ENCODE measurements at regions not wholly inside any gene's neighbourhood (a gene's known extent, or its start where the extent isn't known, plus 50 kb on each side); places are given as distances from the start of the nearest gene placed in this dataset.
A peak's percentile ranks its signal among the peaks of the same experiment; 100 is the strongest.

DNA sequence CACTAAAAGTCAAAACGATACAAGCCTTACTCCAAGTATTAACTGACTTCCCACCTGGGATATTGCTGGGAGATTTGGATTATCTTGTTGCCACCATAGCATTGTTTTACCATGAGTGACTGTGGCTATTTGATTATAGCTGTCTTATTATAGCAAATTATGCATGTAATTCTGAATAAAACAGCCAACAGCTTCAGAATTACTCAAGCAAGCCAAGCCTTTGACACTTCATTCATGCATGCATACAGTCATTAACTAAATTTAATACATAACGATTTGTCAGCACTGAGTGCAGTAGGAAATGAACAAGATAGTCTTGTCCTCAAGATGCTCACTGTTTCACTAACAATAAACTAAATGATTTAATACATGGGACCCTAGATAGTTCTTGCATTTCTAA lies 133.0 kb upstream of the FRMD6 start:
- DNase-seq = no peak
- in situ Hi-C loops (cut with HindIII; ENCODE audit: low pct_ligation_motif_present, low pct_unique_long_range_greater_than_20kb, low sequenced_read_pairs) = no loop called here

DNA sequence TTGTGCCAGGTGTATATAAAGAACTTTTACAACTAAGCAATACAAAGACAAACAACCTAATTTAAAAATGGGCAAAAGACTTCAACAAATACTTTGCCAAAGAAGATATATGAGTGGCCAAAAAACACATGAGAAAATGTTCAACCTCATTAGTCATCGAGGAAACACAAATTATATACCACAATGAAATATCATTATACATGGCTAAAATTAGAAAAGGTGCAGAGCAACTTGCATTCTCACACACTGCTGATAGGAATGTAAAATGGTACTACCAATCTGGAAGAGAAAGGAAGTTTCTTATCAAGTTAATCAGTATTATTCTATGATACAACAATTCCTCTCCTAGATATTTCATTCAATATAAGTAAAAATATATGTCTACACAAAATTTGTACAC lies 131.6 kb upstream of the FRMD6 start:
- in situ Hi-C loops (cut with HindIII; ENCODE audit: low pct_ligation_motif_present, low pct_unique_long_range_greater_than_20kb, low sequenced_read_pairs) = no loop called here
- DNase-seq = no peak

DNA sequence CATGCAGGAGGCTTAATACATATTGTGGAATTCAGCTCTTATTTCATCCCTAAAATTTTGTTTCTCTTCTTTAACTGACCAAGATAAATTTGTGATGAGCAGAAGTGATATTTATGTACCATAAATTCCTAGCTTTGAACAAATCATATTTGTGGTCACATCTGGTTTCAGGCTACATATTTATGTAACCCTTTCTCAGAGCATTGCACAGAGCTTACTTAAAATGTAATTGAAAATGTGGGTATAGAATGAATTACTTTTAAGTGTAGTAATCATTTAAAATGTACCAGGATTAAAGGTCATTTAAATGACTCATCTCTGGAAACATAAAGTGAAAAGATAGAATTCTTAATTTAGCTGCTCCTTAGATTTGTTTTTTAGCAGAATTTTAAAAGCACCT lies 129.9 kb upstream of the FRMD6 start:
- DNase-seq = no peak
- in situ Hi-C loops (cut with HindIII; ENCODE audit: low pct_ligation_motif_present, low pct_unique_long_range_greater_than_20kb, low sequenced_read_pairs) = no loop called here

DNA sequence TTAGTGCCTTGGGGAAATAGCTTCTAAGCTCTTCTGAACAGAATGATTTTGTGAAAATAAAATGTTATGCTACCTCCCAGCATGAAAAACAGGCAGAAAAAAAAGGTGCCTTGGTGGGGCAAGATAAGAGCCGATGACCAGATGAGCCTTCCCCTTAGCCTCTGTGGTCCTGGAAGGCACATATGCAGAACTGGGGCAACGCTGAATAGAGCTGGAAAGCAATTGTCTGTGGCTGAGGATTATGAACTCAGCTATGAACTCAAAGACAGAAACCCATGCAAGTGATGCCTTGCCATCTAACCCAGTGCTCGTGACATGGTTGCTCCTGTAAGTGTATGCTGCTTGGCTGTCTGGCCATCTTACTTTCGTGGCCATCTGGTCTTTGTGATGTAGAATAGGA lies 128.5 kb upstream of the FRMD6 start:
- in situ Hi-C loops (cut with HindIII; ENCODE audit: low pct_ligation_motif_present, low pct_unique_long_range_greater_than_20kb, low sequenced_read_pairs) = no loop called here
- no peak for DNase-seq

DNA sequence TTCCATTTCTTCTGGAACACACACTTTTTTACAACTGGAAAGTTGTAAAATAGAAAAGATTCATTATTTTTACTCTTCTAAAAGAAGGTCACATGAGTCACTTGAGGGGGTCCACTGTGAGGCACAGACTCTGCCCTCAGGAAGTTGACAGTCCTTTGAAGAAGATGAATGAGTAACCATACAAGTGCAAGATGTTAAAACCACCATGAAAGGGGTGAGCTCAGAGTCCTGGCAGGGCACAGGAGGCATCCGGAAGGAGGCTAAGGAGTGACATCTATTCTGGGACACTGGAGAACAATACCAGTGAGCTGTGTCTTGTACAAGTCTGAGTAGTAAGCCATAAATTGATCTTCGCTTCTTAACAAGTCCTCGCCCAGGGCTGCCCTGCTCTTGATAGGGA lies 126.0 kb upstream of the FRMD6 start:
- in situ Hi-C loops (cut with HindIII; ENCODE audit: low pct_ligation_motif_present, low pct_unique_long_range_greater_than_20kb, low sequenced_read_pairs) = no loop called here
- DNase-seq = no peak

DNA sequence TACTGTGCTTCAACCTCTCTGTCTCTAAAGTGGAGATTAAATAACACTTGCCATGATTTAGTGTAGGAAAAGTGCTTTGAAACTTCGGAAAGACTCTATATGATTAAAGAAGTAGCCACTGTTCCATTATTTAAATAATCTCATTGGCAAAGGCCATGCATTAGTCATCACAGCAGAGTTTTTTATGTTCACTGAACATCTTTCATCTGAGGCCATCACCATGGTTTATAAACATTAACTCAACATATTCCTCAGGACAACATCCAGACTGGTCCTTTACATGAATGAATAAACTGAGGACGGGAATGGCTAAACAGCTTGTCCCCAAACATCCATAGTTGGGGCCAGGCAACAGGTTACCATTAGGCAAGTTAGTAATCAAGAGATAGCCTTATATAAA lies 124.6 kb upstream of the FRMD6 start:
- in situ Hi-C loops (cut with HindIII; ENCODE audit: low pct_ligation_motif_present, low pct_unique_long_range_greater_than_20kb, low sequenced_read_pairs) = no loop called here
- DNase-seq = peak; percentile 35

DNA sequence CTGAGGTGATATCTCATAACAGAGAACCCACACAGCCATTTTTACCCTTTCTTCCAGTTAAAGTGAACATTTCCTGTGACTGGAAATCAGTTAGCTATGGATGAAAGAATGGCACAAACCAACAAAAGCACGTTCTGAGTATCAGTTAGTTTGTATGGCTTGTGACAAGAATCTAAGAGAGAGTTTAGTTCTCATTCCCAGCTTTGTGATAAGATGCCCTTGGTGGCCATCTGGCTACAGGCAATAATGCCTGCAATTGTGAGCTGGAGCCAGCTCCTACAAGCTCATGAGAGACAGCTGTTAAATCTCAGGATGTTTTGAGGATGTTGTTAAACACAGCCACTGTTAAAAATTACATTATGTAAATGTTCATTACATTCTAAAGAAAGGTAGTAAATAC lies 122.0 kb upstream of the FRMD6 start:
- DNase-seq = no peak
- in situ Hi-C loops (cut with HindIII; ENCODE audit: low pct_ligation_motif_present, low pct_unique_long_range_greater_than_20kb, low sequenced_read_pairs) = no loop called here

DNA sequence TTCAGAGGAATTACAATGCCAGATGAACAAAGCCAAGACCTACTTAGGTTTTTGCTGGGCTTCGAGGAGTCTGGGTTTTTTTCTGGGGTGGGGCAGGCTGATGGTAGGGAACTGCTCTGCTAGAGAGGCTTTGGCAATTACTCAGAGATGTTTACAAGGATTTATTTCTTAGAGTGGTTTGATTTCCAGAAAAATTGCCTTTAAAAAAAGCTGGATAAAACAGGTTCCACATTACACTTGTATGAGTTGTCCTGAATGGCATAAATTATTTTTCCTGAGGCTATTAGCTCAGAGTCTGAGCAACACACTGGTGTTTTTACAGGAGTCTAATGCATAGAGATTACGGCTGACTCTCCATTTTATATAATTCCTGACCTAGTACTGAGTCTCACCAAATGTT lies 118.5 kb upstream of the FRMD6 start:
- in situ Hi-C loops (cut with HindIII; ENCODE audit: low pct_ligation_motif_present, low pct_unique_long_range_greater_than_20kb, low sequenced_read_pairs) = no loop called here
- DNase-seq = no peak

DNA sequence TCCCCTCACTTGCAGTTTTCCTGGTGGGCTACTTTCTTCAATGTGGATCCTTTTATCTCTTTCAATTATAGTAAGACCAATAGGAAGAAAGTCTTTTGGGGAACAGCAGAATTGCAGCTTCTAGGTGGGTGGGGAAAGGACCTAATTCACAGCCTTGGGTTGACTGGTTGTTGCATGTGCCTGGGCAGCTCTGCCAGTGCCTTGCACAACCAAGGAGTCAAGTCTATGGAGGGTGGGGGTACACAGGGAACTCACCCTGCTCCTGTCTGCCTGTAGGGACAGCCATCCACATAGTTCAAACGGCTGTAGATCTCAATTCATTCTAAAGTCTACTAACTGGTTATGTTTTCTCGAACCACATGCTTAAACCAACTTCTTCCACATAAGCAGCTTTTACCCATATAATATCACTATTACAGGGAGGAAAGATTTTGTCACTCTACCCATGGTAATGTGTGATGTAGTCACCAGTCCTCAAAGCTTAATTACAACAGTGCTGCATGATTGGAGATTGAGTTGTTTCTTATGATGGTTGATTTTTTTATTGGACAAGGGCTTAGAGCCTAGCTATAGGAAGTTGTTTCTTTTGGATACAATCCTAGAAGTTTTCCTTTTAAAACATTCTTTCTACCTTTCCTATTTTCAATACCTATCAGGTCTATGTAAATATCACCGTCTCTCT lies 117.7 kb upstream of the FRMD6 start:
- DNase-seq = no peak
- in situ Hi-C loops (cut with HindIII; ENCODE audit: low pct_ligation_motif_present, low pct_unique_long_range_greater_than_20kb, low sequenced_read_pairs) = no loop called here

DNA sequence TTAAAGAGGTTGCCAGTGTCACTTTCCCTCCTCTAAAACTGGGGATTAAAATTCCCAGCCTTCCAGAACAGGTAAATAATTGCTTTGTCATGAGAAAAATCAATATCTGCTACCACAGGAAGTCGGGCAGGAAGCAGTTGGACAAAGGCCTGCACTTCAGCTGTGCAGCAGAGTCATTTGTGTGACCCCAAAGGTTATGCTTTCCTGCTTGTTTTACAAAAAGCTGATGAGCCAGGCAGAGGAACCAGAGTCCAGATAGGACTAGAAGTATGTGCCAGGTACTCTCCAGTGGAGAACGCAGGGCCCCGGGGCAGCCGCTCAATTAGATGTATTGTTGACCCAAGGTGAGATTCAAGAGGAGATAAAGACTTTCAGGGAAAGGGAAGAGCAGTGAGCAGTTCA lies 117.1 kb upstream of the FRMD6 start:
- in situ Hi-C loops (cut with HindIII; ENCODE audit: low pct_ligation_motif_present, low pct_unique_long_range_greater_than_20kb, low sequenced_read_pairs) = no loop called here
- DNase-seq = no peak

DNA sequence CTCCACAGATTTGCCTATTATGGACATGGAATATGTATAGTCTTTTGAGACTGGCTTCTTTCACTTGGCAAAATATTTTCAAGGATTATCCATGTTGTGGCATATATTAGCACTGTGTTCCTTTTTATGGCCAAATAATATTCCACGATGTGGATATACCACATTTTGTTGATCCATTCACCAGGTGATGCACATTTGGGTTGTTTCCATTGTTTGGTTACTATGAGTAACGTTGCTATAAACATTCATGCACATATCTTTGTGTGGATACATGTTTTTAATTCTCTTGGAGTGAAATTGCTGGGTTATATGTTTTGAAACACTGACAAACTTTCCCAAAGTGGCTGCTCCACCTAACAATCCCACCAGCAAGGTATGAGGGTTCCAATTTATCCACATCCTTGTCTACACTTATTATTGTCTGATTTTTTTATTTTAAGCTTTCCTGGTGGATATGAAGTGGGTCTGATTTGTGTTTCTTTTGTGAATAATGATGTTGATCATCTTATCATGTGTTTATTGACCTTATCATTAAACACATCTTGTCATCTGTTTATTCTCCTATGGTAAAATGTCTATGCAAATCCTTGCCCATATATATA lies 116.2 kb upstream of the FRMD6 start:
- no peak for DNase-seq
- in situ Hi-C loops (cut with HindIII; ENCODE audit: low pct_ligation_motif_present, low pct_unique_long_range_greater_than_20kb, low sequenced_read_pairs) = no loop called here

DNA sequence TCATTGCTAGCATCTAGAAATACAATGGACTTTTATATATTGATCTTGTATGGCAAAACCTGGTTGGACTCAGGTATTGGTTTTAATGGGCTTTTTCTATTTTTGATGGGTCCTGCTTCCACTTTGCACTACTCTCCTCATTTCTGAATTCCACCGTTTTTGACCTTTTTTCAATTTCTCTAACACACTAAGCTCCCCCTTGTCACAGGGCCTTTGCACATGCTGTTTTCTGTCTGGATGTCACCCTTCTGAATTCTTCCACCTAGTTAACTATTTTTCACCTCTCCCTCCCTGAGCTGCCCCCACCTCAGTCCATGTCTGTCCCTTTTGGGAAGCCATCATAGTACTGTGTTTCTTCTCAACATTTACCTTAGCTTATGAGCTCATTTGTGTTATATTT lies 112.7 kb upstream of the FRMD6 start:
- in situ Hi-C loops (cut with HindIII; ENCODE audit: low pct_ligation_motif_present, low pct_unique_long_range_greater_than_20kb, low sequenced_read_pairs) = no loop called here
- DNase-seq = no peak

DNA sequence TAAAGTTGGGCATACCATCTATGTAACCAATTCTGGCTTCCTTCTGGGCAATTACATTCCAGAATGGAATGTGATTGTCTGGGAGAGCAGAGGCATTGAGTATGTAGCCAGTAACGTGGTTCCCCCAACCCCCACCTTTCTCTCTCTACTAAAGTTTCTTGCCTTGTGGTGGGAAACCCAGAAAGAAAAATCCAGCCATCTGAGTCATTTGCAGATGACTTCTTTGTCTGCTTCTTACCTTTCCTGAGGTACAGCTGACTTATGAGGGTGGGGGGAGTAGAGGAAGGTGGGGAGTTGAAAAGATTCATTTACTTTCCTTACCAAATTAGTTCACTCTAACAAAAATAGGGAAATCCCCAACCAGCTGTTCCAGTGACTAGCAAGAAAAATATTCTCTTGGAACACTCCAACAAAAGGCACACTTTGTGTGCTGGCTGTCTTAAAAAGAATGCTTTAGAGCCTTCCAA lies 112.1 kb upstream of the FRMD6 start:
- DNase-seq = peak; percentile 87
- in situ Hi-C loops (cut with HindIII; ENCODE audit: low pct_ligation_motif_present, low pct_unique_long_range_greater_than_20kb, low sequenced_read_pairs) = no loop called here

DNA sequence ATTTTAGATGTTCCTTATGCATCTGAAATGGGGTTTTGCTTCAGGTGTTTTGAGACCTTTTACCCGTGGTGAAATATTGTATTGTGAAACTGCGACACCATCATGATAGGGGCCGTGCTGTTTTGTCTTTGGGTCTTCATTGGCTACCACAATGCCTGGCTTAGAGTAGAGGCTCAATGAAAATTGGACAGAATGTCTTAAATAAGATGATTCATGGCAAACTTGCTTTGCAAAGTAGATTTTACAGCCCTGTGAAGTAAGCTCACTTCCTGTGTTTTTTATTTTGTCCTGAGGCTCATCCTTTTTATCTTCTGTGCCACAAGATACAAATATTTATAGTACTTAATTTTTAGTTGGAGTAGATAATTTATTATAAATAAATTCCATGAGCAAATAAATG lies 111.3 kb upstream of the FRMD6 start:
- in situ Hi-C loops (cut with HindIII; ENCODE audit: low pct_ligation_motif_present, low pct_unique_long_range_greater_than_20kb, low sequenced_read_pairs) = no loop called here
- DNase-seq = no peak

DNA sequence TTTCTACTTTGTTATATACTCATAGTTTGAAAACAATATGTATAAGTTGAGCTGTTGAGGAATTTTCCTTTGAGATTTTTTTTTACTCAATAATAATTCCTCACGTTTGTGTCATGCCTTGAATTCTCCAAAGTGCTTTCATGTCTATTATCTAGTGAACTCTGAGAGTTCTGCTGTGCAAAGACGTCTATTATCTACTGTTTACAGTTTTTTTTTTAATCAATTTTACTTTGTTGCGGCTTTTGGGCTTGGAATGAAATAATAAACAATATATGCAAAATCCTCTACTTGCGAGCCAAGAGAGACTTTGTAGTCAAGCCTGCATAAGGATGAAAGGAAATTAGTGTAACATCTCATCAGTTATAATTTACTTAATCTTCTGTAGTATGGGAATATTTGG lies 107.2 kb upstream of the FRMD6 start:
- DNase-seq = no peak
- in situ Hi-C loops (cut with HindIII; ENCODE audit: low pct_ligation_motif_present, low pct_unique_long_range_greater_than_20kb, low sequenced_read_pairs) = no loop called here

DNA sequence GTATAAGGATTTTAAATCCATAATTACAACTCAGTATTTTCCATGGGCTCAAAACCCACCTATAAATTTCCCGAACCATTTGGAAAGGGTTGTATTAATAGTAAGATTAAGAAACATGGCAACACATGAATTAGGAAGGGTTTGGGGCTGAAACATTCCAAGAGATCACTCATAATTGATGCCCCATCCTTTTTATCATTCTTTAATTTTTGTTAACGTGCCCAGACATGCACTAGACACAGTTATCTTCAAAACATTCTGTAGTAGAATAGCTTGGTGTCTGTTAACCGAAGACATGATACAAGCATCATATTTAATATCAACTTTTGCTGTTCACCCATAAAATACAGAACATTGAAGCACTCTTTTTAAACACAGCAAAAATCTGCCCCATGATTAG lies 106.8 kb upstream of the FRMD6 start:
- in situ Hi-C loops (cut with HindIII; ENCODE audit: low pct_ligation_motif_present, low pct_unique_long_range_greater_than_20kb, low sequenced_read_pairs) = no loop called here
- DNase-seq = no peak

DNA sequence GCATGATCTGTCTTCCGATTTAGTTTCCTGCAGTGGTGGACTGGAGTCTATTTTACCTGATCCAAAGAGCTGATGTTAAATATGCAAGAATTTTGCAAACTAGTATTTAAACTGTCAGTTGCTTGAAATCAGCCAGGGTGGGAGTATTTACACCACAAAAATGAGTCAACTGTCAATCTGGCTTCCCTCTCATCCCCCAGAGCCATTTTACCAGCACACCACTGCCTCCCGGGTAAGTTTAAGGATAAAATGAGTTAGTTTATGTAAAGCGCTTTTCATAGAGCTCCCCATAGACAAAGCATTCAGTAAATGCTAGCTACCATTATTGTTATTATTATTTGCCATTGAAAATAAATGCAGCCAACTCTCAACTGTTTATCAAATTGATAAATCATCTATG lies 106.3 kb upstream of the FRMD6 start:
- in situ Hi-C loops (cut with HindIII; ENCODE audit: low pct_ligation_motif_present, low pct_unique_long_range_greater_than_20kb, low sequenced_read_pairs) = no loop called here

DNA sequence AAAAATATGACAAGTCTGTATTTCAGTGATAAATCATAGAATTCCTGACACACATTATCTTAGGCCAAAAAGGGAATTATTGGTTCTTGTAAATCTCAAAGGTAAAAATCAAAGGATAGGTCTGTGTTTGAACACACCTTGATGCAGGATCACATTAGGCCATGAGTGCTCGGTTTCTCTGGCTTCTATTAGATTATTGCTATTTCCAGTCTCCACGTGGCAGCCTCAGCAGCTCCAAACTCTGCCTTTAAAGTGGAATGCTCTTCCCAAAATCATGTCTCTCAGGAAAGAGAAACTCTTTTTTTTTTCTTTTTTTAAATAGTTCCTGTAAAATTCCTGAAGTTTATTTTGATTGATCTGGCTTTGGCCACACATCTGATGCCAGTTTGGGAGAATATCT lies 105.6 kb upstream of the FRMD6 start:
- in situ Hi-C loops (cut with HindIII; ENCODE audit: low pct_ligation_motif_present, low pct_unique_long_range_greater_than_20kb, low sequenced_read_pairs) = no loop called here
- no peak for DNase-seq

More for the DNA sequence above, 106.3 kb upstream of the FRMD6 start:
- no peak for DNase-seq

DNA sequence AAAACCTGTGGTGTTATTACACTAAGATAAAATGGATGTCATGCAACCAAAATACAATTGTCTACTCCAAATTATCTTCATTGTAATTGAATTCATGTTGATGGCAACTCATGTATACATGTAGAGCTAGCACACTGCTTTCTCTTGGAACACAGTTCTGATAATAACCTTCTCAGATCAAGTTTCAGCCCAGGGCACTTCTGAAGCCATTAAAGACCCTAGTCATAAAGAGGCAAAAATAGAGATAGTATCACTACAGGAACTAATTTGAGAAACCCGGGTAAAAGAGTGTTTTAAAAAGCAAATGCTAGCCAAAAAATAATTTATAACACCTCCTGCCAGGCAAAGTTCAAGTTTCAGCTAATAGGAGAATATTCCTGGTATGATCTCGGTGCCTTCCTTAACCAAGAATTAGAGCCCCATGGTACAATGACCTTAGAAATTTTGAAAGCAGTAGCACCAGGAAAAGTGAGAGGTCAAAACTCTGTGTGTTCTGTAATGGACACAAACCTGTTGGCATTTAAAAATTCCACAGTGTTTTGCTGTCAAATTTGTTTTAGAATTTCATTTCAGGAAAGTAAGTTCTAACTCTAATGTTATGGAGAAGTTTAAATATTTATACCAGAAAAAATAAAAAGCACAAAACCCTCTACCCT lies 105.0 kb upstream of the FRMD6 start:
- in situ Hi-C loops (cut with HindIII; ENCODE audit: low pct_ligation_motif_present, low pct_unique_long_range_greater_than_20kb, low sequenced_read_pairs) = no loop called here
- no peak for DNase-seq

DNA sequence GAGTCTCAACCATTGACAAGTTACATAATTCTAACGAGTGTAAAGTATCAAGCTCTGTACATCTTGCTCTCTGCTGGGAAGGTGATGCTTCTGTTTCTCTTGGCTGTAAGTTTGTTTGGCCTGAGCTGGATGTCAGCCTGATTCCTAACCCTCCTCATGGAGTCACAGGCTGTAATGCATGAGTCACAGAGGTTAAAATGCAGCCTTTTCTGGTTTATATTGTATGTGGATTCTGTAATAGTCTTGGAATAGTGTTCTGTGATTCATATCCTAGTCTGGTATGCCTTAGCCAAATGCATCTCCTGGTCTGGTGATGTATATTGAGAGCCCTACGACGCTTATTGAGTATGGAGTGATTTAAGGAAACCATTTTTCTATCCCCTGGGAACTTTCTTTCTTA lies 104.5 kb upstream of the FRMD6 start:
- peak; percentile 94 for DNase-seq
- in situ Hi-C loops (cut with HindIII; ENCODE audit: low pct_ligation_motif_present, low pct_unique_long_range_greater_than_20kb, low sequenced_read_pairs) = no loop called here

Measured in ACHN (cell line).